ENCODE measurements at regions not wholly inside any gene's neighbourhood (a gene's known extent, or its start where the extent isn't known, plus 50 kb on each side); places are given as distances from the start of the nearest gene placed in this dataset.
"Not testable (repeated sequence)": the region's sequence is repeated elsewhere in the genome, so short reads cannot be mapped to it uniquely, and the experiment has no call there.

DNA sequence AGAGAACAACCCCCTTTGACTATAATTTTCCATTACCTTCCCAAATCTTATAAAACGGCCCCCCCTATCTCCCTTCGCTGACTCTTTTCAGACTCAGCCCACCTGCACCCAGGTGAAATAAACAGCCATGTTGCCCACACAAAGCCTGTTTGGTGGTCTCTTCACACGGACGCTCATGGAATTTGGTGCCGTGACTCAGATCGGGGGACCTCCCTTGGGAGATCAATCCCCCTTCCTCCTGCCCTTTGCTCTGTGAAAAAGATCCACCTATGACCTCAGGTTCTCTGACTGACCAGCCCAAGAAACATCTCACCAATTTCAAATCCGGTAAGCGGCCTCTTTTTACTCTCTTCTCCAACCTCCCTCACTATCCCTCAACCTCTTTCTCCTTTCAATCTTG lies 146.8 kb upstream of the TRIB2 start:
- not testable (repeated sequence) for DNase-seq

DNA sequence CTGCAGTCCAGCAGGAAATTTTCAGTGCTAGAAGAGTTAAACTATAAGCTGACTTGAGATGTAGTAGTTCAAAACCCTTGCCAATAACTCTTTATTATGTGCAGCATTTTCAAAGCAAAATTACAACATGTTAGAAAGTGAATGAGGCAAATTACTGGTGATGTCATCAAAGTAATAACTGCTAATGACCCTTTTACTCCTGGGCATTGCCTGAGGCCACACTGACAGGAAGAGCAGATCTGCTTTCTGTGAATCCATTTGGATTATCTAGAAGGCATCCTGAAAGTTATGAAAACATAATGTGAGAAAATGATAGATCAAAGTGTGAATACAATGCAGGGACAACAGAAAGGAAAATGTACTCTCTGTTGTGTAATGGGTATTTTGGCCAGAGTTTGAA lies 139.6 kb upstream of the TRIB2 start:
- no peak for DNase-seq

DNA sequence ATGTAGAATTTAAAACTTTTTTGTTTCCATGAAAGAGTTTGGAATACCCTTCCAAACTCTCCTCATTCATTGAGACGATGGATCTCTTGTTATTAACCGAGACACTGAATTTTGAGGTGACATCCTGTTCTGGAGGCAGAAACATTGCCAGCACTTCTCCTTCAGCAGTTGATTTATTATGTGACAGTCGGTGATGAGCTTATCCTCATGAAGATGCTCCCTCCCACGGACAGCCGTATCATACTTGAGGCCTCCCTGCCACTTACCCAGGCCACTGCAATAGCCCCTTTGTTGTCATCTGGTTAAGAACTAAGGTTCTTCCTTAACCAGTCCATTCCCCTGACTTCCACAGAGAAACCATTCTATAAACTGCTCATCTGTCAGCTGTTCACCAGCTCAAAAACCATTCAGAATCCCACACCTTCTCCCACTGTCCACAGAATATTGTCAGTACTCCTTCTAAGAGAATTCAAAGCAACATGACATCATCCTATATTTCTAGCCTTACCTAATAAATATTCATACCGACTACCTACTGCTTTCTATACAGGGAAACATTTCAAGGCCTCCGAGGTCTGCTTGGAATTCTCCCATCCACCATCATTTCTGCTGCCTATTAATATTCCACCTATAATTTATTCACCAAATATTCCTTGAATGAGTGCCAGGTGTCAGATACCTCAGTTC lies 139.0 kb upstream of the TRIB2 start:
- no peak for DNase-seq

DNA sequence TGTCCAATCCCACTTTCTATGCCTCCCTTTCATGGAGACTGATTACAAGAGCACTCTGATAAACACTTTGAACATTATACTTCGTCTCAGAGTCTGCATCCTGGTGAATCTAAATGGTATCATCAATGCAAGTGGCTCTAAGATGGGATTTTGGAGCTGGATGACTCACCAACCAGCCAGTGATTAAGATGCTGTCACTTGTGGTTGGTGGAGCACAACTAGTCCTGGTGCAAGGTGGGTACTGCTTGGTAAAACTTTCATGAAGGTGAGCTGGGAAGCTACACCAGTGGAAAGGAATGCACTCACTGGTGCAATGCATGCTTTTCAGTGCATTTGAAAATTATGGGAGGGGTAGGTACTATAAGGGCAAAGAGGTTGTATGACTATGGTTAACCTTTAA lies 137.7 kb upstream of the TRIB2 start:
- no peak for DNase-seq

DNA sequence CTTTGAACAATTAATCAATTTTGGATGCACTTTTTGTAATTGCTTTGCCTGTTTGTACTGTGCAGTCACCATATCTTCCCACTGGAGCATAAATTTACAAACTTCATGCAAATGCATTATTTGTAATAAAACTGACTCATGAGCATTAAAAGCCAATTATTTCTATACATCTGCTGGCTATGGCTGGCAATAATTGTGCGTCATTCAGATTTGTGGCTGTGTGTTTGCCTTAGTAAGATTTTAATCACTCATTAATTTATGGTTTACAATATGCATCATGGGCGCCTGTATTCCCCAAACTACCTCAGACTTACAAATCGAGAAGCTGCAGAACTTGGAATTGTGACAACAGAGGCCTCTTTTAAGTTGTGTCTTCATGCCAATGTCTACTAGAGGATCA lies 132.4 kb upstream of the TRIB2 start:
- no peak for DNase-seq

DNA sequence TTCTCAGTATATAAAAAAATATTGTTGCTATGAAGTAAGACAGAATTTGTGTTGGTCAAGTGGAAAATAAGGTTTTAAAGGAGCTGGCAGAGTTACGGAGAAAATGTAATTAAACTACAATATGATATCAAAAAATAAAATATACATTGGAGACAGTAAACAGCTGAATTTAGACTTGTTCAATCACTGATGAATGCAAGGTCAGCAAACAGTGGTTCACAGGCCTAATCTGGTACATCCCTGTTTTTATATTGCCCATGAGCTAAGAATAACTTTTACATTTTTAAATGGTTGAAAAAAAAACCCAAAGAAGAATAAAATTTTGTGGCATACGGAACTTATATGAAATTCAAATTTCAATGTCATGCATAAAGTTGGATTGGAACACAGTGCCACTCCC lies 131.0 kb upstream of the TRIB2 start:
- no peak for DNase-seq

DNA sequence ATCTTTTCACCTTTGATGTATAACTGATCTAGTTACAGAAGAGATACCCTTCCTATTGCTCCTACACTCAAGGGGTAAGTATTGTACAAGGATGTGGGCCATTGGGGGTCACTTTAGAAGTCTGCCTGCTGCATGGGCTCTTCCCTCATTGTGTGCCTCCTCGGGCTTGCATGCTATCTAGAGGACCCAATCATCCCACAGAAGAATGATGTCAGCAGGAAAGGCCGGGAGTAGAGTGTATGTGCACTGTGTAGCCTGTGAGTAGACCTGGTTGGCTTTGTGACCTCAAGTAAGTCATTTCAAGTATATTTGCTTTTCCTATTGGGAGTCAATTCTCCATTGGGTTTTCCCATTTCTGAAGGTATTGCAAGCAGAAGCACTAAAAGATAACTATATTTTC lies 129.5 kb upstream of the TRIB2 start:
- no peak for DNase-seq

DNA sequence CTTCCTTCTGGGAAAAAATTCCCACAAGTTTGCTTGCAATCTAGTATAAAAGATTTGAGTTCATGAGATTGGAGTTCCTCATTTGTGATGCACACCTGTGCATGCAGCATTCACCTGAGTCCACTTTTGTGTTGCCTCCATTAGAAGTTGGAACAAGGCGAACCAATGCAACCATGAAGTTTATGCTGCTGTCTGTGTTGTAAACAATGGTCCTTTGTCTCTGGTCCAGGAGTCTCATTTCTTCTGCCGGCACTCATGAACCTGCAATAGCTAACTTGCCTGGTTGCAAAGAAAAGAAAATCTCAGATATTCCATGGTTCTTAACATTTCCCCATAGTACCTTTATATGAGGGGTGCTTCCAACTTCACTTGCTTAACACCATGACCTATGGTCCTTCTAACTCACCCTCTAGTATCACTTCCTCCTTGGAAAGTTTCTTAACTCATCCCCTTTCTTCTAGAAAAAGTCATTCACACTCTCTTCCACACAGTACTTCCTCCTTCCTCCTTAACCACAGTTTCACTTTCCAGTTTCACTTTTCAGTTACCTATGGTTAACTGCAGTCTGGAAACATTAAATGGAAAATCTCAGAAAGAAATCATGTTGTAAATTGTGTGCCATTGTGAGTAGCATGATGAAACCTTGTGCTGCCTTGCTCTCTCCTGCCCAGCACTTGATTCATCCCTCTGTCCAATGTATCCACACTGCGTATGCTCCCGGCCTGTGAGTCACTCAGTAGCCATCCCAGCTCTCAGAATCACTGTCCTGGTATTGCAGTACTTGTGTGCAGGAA lies 128.8 kb upstream of the TRIB2 start:
- DNase-seq: no peak

DNA sequence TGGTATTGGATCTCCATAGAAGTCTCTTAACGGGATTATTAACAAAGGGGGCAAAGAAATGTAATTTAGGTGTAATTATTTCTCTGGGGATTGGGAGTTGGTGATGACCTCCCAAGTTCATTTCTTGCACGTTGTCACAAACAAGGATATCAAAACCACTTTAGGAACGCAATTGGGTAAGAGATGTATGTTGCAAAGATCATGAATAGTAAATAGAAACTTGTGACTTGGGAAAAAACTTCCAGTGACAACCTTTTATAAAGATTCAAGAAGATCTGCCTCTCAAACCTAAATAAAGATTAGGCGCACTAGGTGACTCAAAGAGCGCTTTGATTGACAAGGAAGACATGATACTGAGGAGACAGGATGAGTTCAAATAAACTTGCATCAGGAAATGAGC lies 127.8 kb upstream of the TRIB2 start:
- no peak for DNase-seq

DNA sequence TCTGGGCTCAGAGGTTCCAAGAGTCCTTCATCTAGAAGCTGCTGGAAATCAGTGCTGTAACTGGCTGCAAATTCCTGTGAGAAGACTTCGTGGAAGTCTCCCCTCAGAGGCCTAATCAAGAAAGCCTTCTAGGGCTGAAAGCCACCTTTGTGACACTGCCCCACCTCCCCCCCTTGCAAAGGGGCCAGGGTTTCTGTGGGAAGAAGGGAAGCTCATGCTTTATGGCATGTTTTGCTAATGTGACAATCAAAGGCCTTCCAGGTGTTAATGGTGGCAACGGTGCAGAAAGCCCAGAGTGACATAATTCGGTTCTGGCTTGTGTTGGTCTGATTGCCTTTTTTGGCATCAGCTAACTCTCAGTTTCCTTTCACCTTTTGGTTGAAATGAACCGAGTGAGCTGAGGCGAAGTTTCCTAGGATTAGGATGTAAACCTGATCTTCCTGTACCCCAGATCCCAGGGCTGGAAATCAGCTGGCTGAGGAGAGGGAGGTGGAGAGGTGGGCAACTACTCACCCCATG lies 126.9 kb upstream of the TRIB2 start:
- DNase-seq: no peak

DNA sequence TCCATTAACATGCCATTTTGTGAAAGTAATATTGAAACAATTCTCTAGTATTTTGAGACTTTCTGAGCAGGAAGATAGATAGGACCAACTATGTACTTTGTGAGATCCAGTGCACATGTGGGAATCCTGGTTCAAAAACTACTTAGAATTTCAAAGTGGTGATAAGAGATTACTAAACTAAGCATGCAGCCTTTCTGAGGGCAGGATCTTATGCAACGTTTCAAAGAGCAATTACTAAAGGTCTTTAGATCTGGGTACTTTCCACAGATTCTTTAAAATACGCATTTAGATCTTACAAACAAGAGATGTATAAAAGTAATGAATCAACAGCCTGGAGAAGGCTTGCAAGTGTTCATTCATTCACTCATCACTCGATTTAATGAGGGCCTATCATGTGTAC lies 124.4 kb upstream of the TRIB2 start:
- no peak for DNase-seq

DNA sequence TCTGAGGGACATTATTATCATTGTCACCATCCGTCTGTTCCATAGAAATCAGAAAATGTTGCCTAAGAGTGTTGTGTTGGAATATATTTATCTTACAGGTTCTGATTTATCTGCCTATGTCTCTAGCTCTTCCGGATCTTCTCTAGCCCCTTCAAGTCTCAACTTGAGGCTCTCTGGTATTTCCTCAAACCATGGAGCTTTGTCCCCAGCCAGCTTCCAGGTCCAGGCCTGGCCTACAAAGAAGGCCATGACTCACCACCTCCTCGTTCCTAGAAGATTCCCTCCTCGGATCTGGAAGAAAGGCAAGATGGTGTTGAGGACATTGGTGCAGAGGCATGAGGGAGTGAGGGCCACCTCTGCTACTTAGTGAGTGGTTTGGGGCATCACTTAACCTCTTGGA lies 122.1 kb upstream of the TRIB2 start:
- no peak for DNase-seq

DNA sequence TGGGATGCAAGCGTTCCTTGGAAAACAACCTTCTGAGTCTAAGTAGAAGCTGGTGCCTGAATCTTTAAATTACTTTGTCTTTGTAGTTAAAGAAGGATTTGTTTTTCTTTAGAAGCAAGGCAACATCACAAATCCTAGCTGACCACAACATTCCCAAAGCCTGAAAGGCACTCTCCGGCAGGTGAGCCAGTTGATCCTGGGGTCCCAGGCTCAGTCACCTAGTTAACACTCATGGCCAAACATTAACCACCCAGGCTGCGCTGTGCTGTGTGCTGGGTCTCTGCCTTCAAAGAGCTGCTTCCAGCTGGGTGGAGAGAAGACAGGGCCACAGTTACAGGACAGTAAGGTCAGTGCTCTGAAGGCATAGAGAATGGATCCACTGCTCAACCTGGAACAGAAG lies 120.0 kb upstream of the TRIB2 start:
- no peak for DNase-seq

DNA sequence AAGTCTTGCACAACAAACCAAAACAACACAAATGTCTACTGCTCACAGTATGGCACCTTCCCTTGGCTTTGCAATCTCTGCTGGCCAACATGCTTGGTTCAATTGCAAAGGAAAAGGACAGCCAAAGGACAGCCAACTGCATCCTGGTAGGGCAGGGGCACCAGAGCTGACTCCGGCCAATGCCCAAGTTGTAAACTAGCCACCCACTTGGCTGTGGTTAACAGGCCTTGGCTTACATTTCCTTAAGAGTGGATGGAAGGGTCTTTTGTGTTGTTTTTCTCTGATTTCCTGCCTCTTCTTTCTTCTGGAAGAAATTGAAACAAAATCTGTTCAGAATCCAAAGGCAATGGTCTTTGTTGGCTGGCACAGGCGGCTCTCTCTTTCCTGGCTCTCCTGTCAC lies 119.1 kb upstream of the TRIB2 start:
- DNase-seq: peak in 38 of 56 donors; percentile 5 to 75 (median 25)

DNA sequence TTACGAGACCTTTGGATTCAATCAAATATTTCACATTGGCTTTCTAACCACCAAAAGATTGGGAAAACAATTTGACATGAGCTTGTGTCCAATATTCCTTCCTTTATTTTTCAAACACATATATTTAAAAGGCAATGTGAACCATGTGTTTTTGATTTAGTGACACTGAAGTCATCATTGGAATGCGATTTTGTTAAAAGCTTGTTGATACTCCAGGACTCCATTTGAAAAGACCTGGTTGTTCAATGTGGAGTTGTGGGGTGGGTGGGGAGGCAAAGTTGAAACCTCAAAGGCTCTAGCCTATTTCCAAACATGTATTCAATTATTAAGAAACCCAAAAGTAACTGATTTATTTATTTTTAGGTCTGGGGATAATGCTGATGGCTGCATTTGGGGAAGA lies 114.1 kb upstream of the TRIB2 start:
- no peak for DNase-seq

DNA sequence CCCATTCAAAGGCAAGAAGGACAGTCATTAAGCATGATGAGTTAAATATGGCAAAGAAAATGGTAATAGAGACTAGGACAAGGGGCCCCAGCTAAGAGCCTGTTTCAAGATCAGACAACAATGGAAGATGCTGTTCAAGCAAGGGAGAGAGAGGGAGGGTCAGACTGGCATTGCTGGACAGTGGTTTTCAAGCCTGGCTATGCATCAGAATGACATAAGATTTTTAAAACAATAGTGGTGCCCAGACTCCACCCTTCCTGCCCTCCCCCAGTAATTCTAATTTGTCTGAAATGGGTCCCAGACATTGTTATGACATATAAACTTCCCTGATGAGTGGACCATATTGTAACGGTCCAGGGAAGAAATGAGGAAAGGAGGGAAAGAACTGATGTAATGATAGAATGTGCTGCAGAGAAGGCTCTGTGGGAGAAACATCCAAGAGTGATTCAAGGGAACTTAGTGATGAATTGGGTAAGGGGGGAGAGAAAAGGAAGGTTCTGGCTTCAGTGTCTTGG lies 112.9 kb upstream of the TRIB2 start:
- DNase-seq: no peak

DNA sequence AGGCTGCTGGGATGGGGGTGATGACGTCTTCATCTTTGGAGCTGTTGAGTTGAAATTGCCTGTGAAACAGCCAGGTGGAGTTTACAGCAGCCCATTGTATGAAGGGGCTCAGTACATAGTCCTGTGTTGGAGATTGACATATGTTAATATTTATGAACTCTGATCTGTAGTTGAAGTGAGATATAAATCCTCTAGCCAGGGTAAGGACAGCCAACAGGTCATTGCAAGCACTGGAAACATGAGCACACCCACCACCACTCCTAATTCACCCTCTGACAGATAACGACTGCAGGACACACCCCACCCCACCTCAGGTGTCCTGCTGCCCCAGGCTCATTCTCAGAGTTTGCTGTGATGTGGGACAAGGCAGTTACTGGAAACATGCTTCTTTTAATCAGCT lies 112.4 kb upstream of the TRIB2 start:
- DNase-seq: no peak

DNA sequence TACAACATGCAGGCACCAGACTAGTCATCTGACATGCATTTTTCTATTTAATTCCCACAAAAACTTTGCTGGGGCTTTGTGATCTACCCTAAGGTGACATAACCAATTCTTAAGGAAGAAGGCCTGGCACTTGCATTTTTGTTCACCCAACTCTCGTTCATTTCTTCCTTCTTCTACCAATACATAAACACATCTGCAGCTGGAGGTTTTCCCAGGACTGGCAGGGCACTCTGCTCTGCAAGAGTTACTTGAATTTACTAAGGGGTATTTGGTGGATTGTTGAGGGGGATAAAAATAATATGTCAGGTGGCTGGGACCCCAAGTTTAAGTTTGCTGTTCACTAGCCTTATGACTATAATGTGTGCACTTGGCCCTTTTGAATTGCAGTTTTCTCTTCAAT lies 111.4 kb upstream of the TRIB2 start:
- DNase-seq: no peak

DNA sequence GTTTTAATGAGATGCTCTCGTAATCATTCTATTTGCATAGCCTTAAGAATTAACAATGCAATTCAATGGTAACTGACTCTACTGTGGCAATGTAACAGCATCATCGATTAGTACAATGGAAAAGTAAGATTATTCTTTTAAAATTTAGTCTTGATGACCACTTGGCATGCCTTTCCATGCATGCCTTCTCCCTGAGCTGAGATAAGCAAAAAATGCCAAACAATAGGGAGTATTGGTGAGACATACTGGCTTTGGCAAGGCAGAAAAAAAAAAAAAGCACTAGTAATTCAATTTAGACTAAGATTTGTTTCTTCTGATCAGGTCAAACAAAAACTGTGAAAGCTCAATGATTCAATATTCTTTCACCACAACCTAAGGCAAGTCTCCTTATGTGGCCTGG lies 110.8 kb upstream of the TRIB2 start:
- DNase-seq: no peak

DNA sequence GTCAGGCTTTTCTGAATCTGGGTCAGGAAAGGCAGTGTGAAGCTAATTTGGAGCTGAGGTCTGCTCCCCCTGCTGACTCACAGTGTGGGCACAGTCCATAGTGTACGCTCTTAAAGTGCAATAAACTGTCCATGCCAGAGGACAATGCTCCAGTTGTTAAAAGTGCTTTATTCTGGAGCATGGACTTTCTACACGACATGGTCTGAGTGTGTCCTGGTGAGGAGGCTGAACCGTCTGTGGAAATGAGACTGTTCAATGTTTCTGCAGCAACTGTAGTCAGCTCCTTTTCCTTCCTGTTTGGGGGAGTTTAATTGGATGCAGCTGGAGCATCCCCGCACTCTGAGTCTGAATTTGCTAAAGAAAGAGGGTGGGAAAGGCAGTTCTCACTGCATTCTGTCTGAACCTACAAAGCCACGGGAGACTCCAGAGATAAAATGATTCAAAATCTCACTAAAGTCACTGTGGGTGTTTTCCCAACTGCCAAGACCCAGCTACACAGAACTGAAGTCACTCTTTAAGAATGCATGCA lies 110.2 kb upstream of the TRIB2 start:
- DNase-seq: no peak

DNA sequence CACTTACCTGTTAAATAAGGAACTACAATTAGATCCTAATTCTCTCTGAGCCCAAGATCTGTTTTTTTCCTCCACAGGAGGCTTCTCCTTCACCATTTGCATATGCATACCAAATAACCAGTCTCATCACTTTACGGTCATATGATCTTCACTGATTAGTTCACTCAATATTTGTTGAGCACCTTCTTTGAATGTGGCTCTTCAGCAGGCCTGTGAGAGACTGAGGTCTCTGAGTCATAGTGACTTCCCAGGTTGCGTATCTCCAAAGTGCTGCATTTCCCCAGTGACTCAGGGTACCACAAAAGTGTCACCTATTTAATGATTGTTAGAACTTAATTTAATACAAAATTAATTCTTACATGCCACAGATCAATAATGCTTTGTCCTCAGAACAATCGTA lies 108.8 kb upstream of the TRIB2 start:
- DNase-seq: no peak

DNA sequence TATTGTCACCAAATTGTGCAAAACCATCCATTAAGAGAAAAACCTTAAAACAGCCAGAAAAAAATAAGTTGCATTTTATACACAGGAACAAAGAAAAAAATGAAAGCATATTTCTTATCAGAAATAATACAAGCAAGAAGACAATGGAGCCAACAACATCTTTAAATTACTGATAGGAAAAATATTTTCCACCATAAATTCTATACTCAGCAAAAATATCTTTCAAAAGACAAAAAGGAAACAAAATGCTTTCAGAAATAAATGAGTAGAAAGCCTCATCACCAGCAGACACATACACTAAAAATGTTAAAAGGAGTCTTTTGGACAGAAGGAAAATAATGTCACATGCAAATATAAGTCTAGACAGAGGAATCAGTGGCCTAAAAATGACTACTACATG lies 106.4 kb upstream of the TRIB2 start:
- no peak for DNase-seq

DNA sequence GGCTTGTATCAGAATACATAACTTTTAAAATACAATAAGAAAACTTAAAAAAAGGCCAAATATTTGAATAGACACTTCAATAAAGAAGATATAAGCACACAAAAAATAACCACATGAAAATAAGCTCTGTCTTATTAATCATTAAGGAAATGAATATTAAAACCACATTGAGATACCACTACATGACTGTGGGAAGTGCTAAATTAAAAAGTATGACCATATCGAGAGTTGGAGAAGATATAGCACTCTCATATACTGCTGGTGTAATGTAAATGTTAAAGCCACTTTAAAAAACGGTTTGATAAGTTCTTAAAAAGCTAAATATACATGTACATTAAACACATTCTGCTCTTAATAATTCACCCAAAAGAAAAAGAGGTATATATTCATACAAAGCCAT lies 104.6 kb upstream of the TRIB2 start:
- no peak for DNase-seq

Measured in amygdala (tissue), 56 donors.